Loucy (cell line): ENCODE measurements at regions not wholly inside any gene's neighbourhood (a gene's known extent, or its start where the extent isn't known, plus 50 kb on each side); places are given as distances from the start of the nearest gene placed in this dataset.

Experiments
- H2AFZ ChIP-seq: fragments of 200-600 bp; sonication (generic); 2 replicates; pipeline ENCODE4 v1.6.0; 2016; ENCODE audit warnings: antibody characterized with exemption, mild to moderate bottlenecking, low read length, moderate library complexity
- H3F3A ChIP-seq: fragments of 200-600 bp; 2 replicates; pipeline ENCODE4 v1.6.0; 2016; ENCODE audit warnings: antibody characterized with exemption, low read depth, mild to moderate bottlenecking
- H3K27me3 ChIP-seq: fragments of 200-600 bp; sonication (generic); 2 replicates; pipeline ENCODE4 v1.6.1; 2014; ENCODE audit warnings: low read length, mild to moderate bottlenecking; ENCODE audit not compliant: insufficient read depth, poor library complexity, severe bottlenecking
- H3K36me3 ChIP-seq: fragments of 200-600 bp; sonication (generic); 2 replicates; pipeline ENCODE4 v1.6.1; 2016; ENCODE audit warnings: low read length; ENCODE audit not compliant: insufficient read depth
- H3K4me1 ChIP-seq: fragments of 200-600 bp; sonication (generic); 2 replicates; pipeline ENCODE4 v1.5.1; 2014; ENCODE audit warnings: low read length, mild to moderate bottlenecking; ENCODE audit not compliant: insufficient read depth, poor library complexity, severe bottlenecking
- H3K4me2 ChIP-seq: fragments of 200-600 bp; sonication (generic); 2 replicates; pipeline ENCODE4 v1.6.0; 2014; ENCODE audit warnings: antibody characterized with exemption, low read length, low read depth, mild to moderate bottlenecking; ENCODE audit not compliant: poor library complexity, severe bottlenecking
- H3K4me3 ChIP-seq: fragments of 200-600 bp; sonication (generic); 2 replicates; pipeline ENCODE4 v1.5.1; 2014; ENCODE audit warnings: low read length, mild to moderate bottlenecking, mixed read lengths; ENCODE audit not compliant: poor library complexity, severe bottlenecking
- H3K79me2 ChIP-seq: fragments of 200-600 bp; sonication (generic); 2 replicates; pipeline ENCODE4 v1.6.1; 2014; ENCODE audit warnings: low read length; ENCODE audit not compliant: insufficient read depth
- H3K9ac ChIP-seq: fragments of 200-600 bp; sonication (generic); 2 replicates; pipeline ENCODE4 v1.6.0; 2014; ENCODE audit warnings: mild to moderate bottlenecking, low read depth, low read length, moderate library complexity; ENCODE audit not compliant: poor library complexity, severe bottlenecking
- H3K9me2 ChIP-seq: fragments of 200-600 bp; sonication (generic); replicated peaks from 2 replicates; pipeline ENCODE4 v1.6.1; 2016; ENCODE audit warnings: low read depth, low read length, mixed read lengths
- H3K9me3 ChIP-seq: fragments of 200-600 bp; sonication (generic); 2 replicates; pipeline ENCODE4 v1.6.1; 2014; ENCODE audit warnings: mild to moderate bottlenecking, antibody characterized with exemption, low read length, low read depth; ENCODE audit not compliant: insufficient read depth
- H4K20me1 ChIP-seq: fragments of 200-600 bp; sonication (generic); 2 replicates; pipeline ENCODE4 v1.6.0; 2014; ENCODE audit warnings: antibody characterized with exemption, low read length, mild to moderate bottlenecking; ENCODE audit not compliant: insufficient read depth, poor library complexity, severe bottlenecking
- EZH2phosphoT487 ChIP-seq: fragments of 200-600 bp; IDR thresholded peaks from 2 replicates; pipeline ENCODE4 v1.6.1; 2018; ENCODE audit warnings: antibody characterized with exemption, mild to moderate bottlenecking, moderate library complexity, borderline replicate concordance
- TF ChIP-seq, protein P1 (sequence below): fragments of 200-600 bp; sonication (generic); conservative IDR thresholded peaks from 2 replicates; pipeline ENCODE4 v1.5.1; 2014; ENCODE audit warnings: mild to moderate bottlenecking, antibody characterized with exemption, low read length

- H3K9me3 ChIP-seq, result no peaks in the 10 kb centered on the region
- no peaks in the 10 kb centered on the region for H3K4me1 ChIP-seq
- no peaks in the 10 kb centered on the region for H3K9me2 ChIP-seq
- H3F3A ChIP-seq, result no peaks in the 10 kb centered on the region
- no peaks in the 10 kb centered on the region for H4K20me1 ChIP-seq
- H3K36me3 ChIP-seq, result no peaks in the 10 kb centered on the region
- H3K4me2 ChIP-seq, result no peak overlapping the region
- H2AFZ ChIP-seq, result no peak overlapping the region
- no peak overlapping the region for H3K4me3 ChIP-seq
- no peaks in the 10 kb centered on the region for H3K27me3 ChIP-seq
- no peaks in the 10 kb centered on the region for H3K79me2 ChIP-seq
- TF ChIP-seq EZH2phosphoT487, result no peak
- TF ChIP-seq, protein P1, sequence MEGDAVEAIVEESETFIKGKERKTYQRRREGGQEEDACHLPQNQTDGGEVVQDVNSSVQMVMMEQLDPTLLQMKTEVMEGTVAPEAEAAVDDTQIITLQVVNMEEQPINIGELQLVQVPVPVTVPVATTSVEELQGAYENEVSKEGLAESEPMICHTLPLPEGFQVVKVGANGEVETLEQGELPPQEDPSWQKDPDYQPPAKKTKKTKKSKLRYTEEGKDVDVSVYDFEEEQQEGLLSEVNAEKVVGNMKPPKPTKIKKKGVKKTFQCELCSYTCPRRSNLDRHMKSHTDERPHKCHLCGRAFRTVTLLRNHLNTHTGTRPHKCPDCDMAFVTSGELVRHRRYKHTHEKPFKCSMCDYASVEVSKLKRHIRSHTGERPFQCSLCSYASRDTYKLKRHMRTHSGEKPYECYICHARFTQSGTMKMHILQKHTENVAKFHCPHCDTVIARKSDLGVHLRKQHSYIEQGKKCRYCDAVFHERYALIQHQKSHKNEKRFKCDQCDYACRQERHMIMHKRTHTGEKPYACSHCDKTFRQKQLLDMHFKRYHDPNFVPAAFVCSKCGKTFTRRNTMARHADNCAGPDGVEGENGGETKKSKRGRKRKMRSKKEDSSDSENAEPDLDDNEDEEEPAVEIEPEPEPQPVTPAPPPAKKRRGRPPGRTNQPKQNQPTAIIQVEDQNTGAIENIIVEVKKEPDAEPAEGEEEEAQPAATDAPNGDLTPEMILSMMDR, result no peak
- no peak overlapping the region for H3K9ac ChIP-seq
Measured at GRCh38 chr5:125465703-125466102, 719.3 kb upstream of the ZNF608 start.

- Histone ChIP-seq H3K27me3 (no peaks in the 10 kb centered on the region), H3K4me2 (no peak overlapping the region), H3K4me3 (no peak overlapping the region), H3K4me1 (no peaks in the 10 kb centered on the region), H3K9me2 (no peaks in the 10 kb centered on the region), H3K9me3 (no peaks in the 10 kb centered on the region), H3K79me2 (no peaks in the 10 kb centered on the region), H3K36me3 (no peaks in the 10 kb centered on the region), H3K9ac (no peak overlapping the region), H2AFZ (no peak overlapping the region), H3F3A (no peaks in the 10 kb centered on the region), H4K20me1 (no peaks in the 10 kb centered on the region)
- no peak for TF ChIP-seq EZH2phosphoT487
- TF ChIP-seq, protein P1, result no peak
Measured at GRCh38 chr5:125467222-125467621, 720.8 kb upstream of the ZNF608 start.

GRCh38 chr5:125470280-125470902 is 724.0 kb upstream of the ZNF608 start:
- Histone ChIP-seq H4K20me1 (no peaks in the 10 kb centered on the region), H3K9ac (no peak overlapping the region), H3K36me3 (no peaks in the 10 kb centered on the region), H2AFZ (no peak overlapping the region), H3F3A (no peaks in the 10 kb centered on the region), H3K9me2 (no peaks in the 10 kb centered on the region), H3K79me2 (no peaks in the 10 kb centered on the region), H3K27me3 (no peaks in the 10 kb centered on the region), H3K4me3 (no peak overlapping the region), H3K4me1 (no peaks in the 10 kb centered on the region), H3K4me2 (no peak overlapping the region), H3K9me3 (no peaks in the 10 kb centered on the region)
- TF ChIP-seq, protein P1, result no peak
- no peak for TF ChIP-seq EZH2phosphoT487
